RWPE2 (cell line): ENCODE measurements at regions not wholly inside any gene's neighbourhood (a gene's known extent, or its start where the extent isn't known, plus 50 kb on each side); places are given as distances from the start of the nearest gene placed in this dataset.

Experiments
- ATAC-seq: fragments of 200-7000 bp; cut with Tn5 transposase; 3 replicates; pipeline ENCODE4 v1.9.1; 2021; ENCODE audit warnings: low read depth
- DNase-seq: peaks from one replicate; pipeline ENCODE4 v3.0.0-alpha.2; 2020; ENCODE audit warnings: low spot score
- H3K27ac ChIP-seq: fragments of 450-650 bp; 2 replicates; pipeline ENCODE4 v1.5.1; 2017; ENCODE audit warnings: mild to moderate bottlenecking; ENCODE audit not compliant: poor library complexity, severe bottlenecking
- H3K27me3 ChIP-seq: fragments of 250-450 bp; sonication (Bioruptor Pico); 2 replicates; pipeline ENCODE4 v1.5.1; 2021; ENCODE audit warnings: mild to moderate bottlenecking, moderate library complexity; ENCODE audit not compliant: insufficient read depth, poor library complexity, severe bottlenecking
- H3K36me3 ChIP-seq: fragments of 250-450 bp; sonication (Bioruptor Pico); 2 replicates; pipeline ENCODE4 v1.5.1; 2020; ENCODE audit warnings: low read depth, mild to moderate bottlenecking, moderate library complexity
- H3K4me1 ChIP-seq: fragments of 250-450 bp; sonication (Bioruptor Pico); 2 replicates; pipeline ENCODE4 v1.5.1; 2021; ENCODE audit warnings: mild to moderate bottlenecking, moderate library complexity; ENCODE audit not compliant: insufficient read depth, poor library complexity, severe bottlenecking
- H3K4me3 ChIP-seq: fragments of 250-450 bp; sonication (Bioruptor Pico); 2 replicates; pipeline ENCODE4 v1.5.1; 2021; ENCODE audit warnings: mild to moderate bottlenecking, moderate library complexity; ENCODE audit not compliant: severe bottlenecking
- H3K9me3 ChIP-seq: fragments of 250-450 bp; sonication (Bioruptor Pico); 2 replicates; pipeline ENCODE4 v1.5.1; 2021; ENCODE audit warnings: mild to moderate bottlenecking, moderate library complexity; ENCODE audit not compliant: severe bottlenecking
- CTCF ChIP-seq: fragments of 450-650 bp; IDR thresholded peaks from one replicate; pipeline ENCODE4 v1.5.1; 2017; ENCODE audit warnings: mild to moderate bottlenecking, moderate library complexity; ENCODE audit not compliant: poor library complexity, severe bottlenecking

DNA sequence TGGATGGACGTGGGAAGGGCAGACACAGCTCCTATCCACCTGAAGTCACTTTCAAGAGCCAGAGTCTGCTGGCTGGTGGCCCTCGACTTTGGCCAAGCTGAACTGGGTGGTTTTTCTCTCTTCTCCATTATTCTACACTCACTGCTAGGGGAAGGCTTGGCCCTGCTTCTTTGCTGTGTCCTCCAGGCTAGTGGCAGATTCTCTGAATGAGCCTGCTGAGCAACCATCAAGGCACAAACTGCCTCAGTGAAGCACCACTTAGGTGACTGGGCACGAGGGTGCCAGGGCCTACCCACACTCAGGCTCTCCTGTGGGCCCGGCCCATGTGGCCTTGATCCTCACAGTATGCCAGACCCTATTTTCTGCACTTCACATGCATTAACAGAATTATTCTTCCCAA is 92.0 kb downstream of the PJA1 start:
- no peak for ATAC-seq

DNA sequence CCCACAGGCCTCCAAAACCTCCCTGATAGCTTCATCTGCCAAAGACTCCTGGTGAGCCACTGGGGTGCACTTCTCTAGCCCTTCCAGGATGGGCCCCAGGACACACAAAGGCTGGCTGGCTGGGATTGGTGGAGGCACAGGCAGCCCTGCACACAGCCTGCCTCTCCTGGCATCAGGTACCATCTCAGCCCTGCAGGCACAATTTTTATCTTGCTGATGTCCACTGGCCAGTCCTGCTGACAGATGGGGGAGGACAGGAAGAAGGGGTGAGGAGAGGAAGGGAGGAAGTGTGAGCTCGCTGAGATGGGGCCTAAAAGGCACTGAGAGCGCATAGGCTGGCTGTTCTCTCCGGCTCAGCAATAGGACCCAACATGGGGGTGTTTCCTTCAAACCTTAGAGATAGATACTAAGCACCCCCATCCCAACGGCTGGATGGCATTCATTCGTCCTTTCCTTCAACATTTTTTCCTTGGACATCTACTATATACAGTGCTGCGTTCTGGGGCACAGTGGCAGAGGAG is 92.7 kb downstream of the PJA1 start:
- DNase-seq (no peak), ATAC-seq (no peak)
- Histone ChIP-seq H3K4me3 (no peak overlapping the region), H3K27ac (no peak overlapping the region), H3K9me3 (no peaks in the 10 kb centered on the region), H3K36me3 (no peaks in the 10 kb centered on the region), H3K4me1 (no peaks in the 10 kb centered on the region), H3K27me3 (no peaks in the 10 kb centered on the region)
- TF ChIP-seq CTCF = no peak

More for the DNA sequence above, 92.0 kb downstream of the PJA1 start:
- H3K4me3 ChIP-seq = no peak overlapping the region
- no peaks in the 10 kb centered on the region for H3K27me3 ChIP-seq
- H3K9me3 ChIP-seq = no peaks in the 10 kb centered on the region
- TF ChIP-seq CTCF = no peak
- no peak for DNase-seq
- H3K4me1 ChIP-seq = no peaks in the 10 kb centered on the region
- no peaks in the 10 kb centered on the region for H3K36me3 ChIP-seq
- H3K27ac ChIP-seq = no peak overlapping the region

GRCh38 chrX:69070949-69071650 is 94.2 kb downstream of the PJA1 start:
- H3K4me3 ChIP-seq = no peak overlapping the region
- H3K4me1 ChIP-seq = no peaks in the 10 kb centered on the region
- H3K9me3 ChIP-seq = no peaks in the 10 kb centered on the region
- TF ChIP-seq CTCF = no peak
- DNase-seq = no peak
- ATAC-seq = no peak
- no peak overlapping the region for H3K27ac ChIP-seq
- H3K36me3 ChIP-seq = no peaks in the 10 kb centered on the region
- H3K27me3 ChIP-seq = no peaks in the 10 kb centered on the region

- no peak for ATAC-seq
- no peaks in the 10 kb centered on the region for H3K4me1 ChIP-seq
- H3K36me3 ChIP-seq = no peaks in the 10 kb centered on the region
- no peak for DNase-seq
- no peaks in the 10 kb centered on the region for H3K9me3 ChIP-seq
- no peak for TF ChIP-seq CTCF
- H3K27ac ChIP-seq = no peak overlapping the region
- no peak overlapping the region for H3K4me3 ChIP-seq
- no peaks in the 10 kb centered on the region for H3K27me3 ChIP-seq
Measured at GRCh38 chrX:69069876-69070275, 95.4 kb downstream of the PJA1 start.

DNA sequence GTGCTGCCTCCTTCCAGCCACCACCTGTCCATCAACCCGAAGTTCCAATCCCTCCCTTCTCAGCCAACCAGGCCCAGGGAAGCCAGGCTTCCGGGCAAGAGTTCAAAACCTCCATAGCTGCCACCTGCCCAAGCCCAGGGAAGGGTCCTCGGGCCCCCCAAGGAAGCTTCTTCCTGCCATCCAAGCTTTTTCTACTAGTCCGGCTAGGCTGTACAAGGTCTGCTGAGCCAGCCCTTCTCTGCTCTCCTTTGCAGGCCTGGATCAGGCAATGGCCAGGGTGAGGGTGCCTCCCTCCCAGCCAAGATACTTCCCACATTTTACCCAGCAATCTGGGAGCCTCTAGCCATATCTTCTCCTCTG is 96.2 kb downstream of the PJA1 start:
- H3K36me3 ChIP-seq = no peaks in the 10 kb centered on the region
- no peak overlapping the region for H3K4me3 ChIP-seq
- DNase-seq (no peak), ATAC-seq (no peak)
- no peaks in the 10 kb centered on the region for H3K27me3 ChIP-seq
- no peaks in the 10 kb centered on the region for H3K4me1 ChIP-seq
- TF ChIP-seq CTCF = no peak
- no peak overlapping the region for H3K27ac ChIP-seq
- H3K9me3 ChIP-seq = no peaks in the 10 kb centered on the region
